Spleen (tissue), 3 donors: ENCODE measurements at regions not wholly inside any gene's neighbourhood (a gene's known extent, or its start where the extent isn't known, plus 50 kb on each side); places are given as distances from the start of the nearest gene placed in this dataset.

ENCODE experiments used
- POLR2A ChIP-seq, 3 donors: fragments of 450-650 bp; IDR thresholded peaks; one replicate each; pipeline ENCODE4 v1.5.1; 2017; ENCODE audit warnings: antibody characterized with exemption in 3 of 3, mild to moderate bottlenecking in 1 of 3
- POLR2AphosphoS5 ChIP-seq, 3 donors: sonication (generic); formaldehyde crosslinking; IDR thresholded peaks; one replicate each; pipeline ENCODE4 v1.5.1; 2017; ENCODE audit warnings: antibody characterized with exemption in 3 of 3

DNA sequence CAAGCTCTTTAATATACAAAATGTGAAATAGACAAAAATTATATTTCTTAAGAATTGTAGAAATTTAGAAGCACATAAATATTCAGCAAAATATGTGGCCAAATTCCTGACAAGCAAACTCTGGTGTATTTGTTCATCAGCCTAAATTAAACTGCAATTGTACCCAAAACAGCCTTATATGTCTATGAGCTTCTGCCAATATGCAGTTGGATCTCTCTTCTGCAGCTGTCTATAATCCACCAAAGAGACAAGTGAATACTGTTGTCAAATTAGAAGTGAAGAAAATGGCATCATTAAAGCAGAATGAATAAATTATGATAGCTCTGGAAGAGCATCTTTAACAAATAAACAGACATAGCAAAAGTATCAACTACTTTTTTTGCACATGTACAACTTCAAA lies 755.7 kb downstream of the GRIK2 start:
- TF ChIP-seq POLR2AphosphoS5 (IDR thresholded peaks at IDR 0.05) = no peak
- TF ChIP-seq POLR2A (IDR thresholded peaks at IDR 0.05) = no peak
